A549 (cell line): ENCODE measurements at regions not wholly inside any gene's neighbourhood (a gene's known extent, or its start where the extent isn't known, plus 50 kb on each side); places are given as distances from the start of the nearest gene placed in this dataset.
"Not testable (repeated sequence)": the region's sequence is repeated elsewhere in the genome, so short reads cannot be mapped to it uniquely, and the experiment has no call there.

Source experiments
- ATAC-seq, 2 experiments: fragments of 200-7000 bp in 1 of 2; fragments of >200 bp in 1 of 2; cut with Nextera tagmentation in 1 of 2; cut with Tn5 transposase in 1 of 2; 3 replicates each; pipeline versions ENCODE4 v1.8.0 to v1.9.1; 2018 to 2020; ENCODE audit warnings: mild to moderate bottlenecking in 1 of 2, moderate library complexity in 1 of 2
- CTCF ChIA-PET: fragments of 300-600 bp; sonication (Branson Sonifier 250); formaldehyde crosslinking; extraction: SDS; loops from one replicate; lab custom pipeline; 2021; ENCODE audit warnings: antibody characterized with exemption, inconsistent platforms; lab: Yijun Ruan, JAX
- POLR2A ChIA-PET: fragments of 350-600 bp; formaldehyde crosslinking; extraction: SDS; loops from one replicate; lab custom pipeline; 2021; ENCODE audit warnings: antibody characterized with exemption, inconsistent platforms; lab: Yijun Ruan, JAX
- DNase-seq, 2 experiments: peaks; one replicate each; pipeline versions ENCODE4 v3.0.0 to v3.0.0-alpha.2; 2011 to 2016; ENCODE audit warnings: low read depth in 1 of 2, low spot score in 1 of 2
- FAIRE-seq: peaks from 2 replicates; lab custom pipeline; 2011; peaks lifted over from hg19 to GRCh38; lab: Jason Lieb, UNC
- H3K27ac ChIP-seq, 2 experiments: fragments of >200 bp; sonication (Bioruptor Twin); formaldehyde crosslinking; 3 replicates each; pipeline ENCODE4 v1.5.1; 2016 to 2017
- H3K4me1 ChIP-seq: fragments of >200 bp; sonication (Bioruptor Twin); formaldehyde crosslinking; 3 replicates; pipeline ENCODE4 v1.6.1; 2016
- H3K4me2 ChIP-seq: fragments of >200 bp; sonication (Bioruptor Twin); formaldehyde crosslinking; 3 replicates; pipeline ENCODE4 v1.6.1; 2016
- H3K4me3 ChIP-seq: fragments of >200 bp; sonication (Bioruptor Twin); formaldehyde crosslinking; 3 replicates; pipeline ENCODE4 v1.5.1; 2016
- H3K9me3 ChIP-seq: fragments of >200 bp; sonication (Bioruptor Twin); formaldehyde crosslinking; 3 replicates; pipeline ENCODE4 v1.6.1; 2016
- BCL3 ChIP-seq: fragments of >200 bp; sonication (Bioruptor Twin); formaldehyde crosslinking; IDR thresholded peaks from 3 replicates; pipeline ENCODE4 v1.6.1; 2016
- CBX2 ChIP-seq: fragments of 200-600 bp; sonication (generic); IDR thresholded peaks from 2 replicates; pipeline ENCODE4 v1.6.1; 2016; ENCODE audit warnings: low read depth, mild to moderate bottlenecking, borderline replicate concordance
- CBX8 ChIP-seq: fragments of 200-600 bp; sonication (generic); IDR thresholded peaks from 2 replicates; pipeline ENCODE4 v1.6.1; 2016
- E2F6 ChIP-seq: IDR thresholded peaks from 2 replicates; pipeline ENCODE4 v1.6.1; 2012; ENCODE audit warnings: low read depth, borderline replicate concordance
- EHF ChIP-seq: fragments of 250-450 bp; sonication (Bioruptor Pico); IDR thresholded peaks from 2 replicates; pipeline ENCODE4 v1.5.0; 2020; ENCODE audit warnings: mild to moderate bottlenecking
- ESRRA ChIP-seq: fragments of 150-350 bp; IDR thresholded peaks from 2 replicates; pipeline ENCODE4 v1.6.1; 2014; ENCODE audit warnings: mild to moderate bottlenecking, low read length, borderline replicate concordance
- FOSL2 ChIP-seq, 2 experiments: fragments of 450-650 bp in 1 of 2; fragments of >200 bp in 1 of 2; sonication (Bioruptor Twin) in 1 of 2; formaldehyde crosslinking; IDR thresholded peaks; 2 replicates each; pipeline versions ENCODE4 v1.5.0 to v1.6.1; 2016 to 2020; ENCODE audit warnings: mild to moderate bottlenecking in 1 of 2, moderate library complexity in 1 of 2
- GATA3 ChIP-seq: IDR thresholded peaks from 2 replicates; pipeline ENCODE4 v1.6.1; 2012; ENCODE audit warnings: borderline replicate concordance
- HDAC2 ChIP-seq: fragments of 200-600 bp; sonication (generic); IDR thresholded peaks from 2 replicates; pipeline ENCODE4 v1.6.1; 2016
- HOXA7 ChIP-seq: fragments of 250-450 bp; sonication (Bioruptor Pico); IDR thresholded peaks from 2 replicates; pipeline ENCODE4 v1.5.0; 2020; ENCODE audit warnings: mild to moderate bottlenecking, moderate library complexity
- HOXB13 ChIP-seq: fragments of 250-450 bp; sonication (Bioruptor Pico); IDR thresholded peaks from 2 replicates; pipeline ENCODE4 v1.5.0; 2020; ENCODE audit warnings: low read depth, mild to moderate bottlenecking, moderate library complexity
- MAFK ChIP-seq: fragments of 450-650 bp; IDR thresholded peaks from 2 replicates; pipeline ENCODE4 v1.6.1; 2014; ENCODE audit not compliant: partially characterized antibody
- PBX3 ChIP-seq: IDR thresholded peaks from 2 replicates; pipeline ENCODE4 v1.6.1; 2012
- POLR2AphosphoS2 ChIP-seq: conservative IDR thresholded peaks from 2 replicates; pipeline ENCODE4 v1.6.1; 2012; ENCODE audit warnings: low read length, improper control_type of control experiment, inconsistent platforms
- SREBF2 ChIP-seq: fragments of 450-650 bp; IDR thresholded peaks from 2 replicates; pipeline ENCODE4 v1.6.1; 2014; ENCODE audit warnings: mild to moderate bottlenecking, moderate library complexity
- ZSCAN20 ChIP-seq: fragments of 250-450 bp; sonication (Bioruptor Pico); IDR thresholded peaks from 2 replicates; pipeline ENCODE4 v1.8.0; 2022; ENCODE audit warnings: mild to moderate bottlenecking, moderate library complexity
- WGBS: methylation state at CpG from one replicate; pipeline ENCODE4 v1.1.6; 2017; ENCODE audit errors: missing lambda C conversion rate; 5-methylcytosine and 5-hydroxymethylcytosine counted together
- TF ChIP-seq, protein P1 (sequence below): fragments of 150-350 bp; IDR thresholded peaks from 2 replicates; pipeline ENCODE4 v1.6.1; 2014; ENCODE audit warnings: low read depth, mild to moderate bottlenecking, low read length

- POLR2A ChIA-PET, DNase-seq, CTCF ChIA-PET, H3K27ac ChIP-seq, FAIRE-seq, ATAC-seq, H3K4me3 ChIP-seq, H3K4me2 ChIP-seq, H3K9me3 ChIP-seq, H3K4me1 ChIP-seq: not testable (repeated sequence)
- 60% methylated on average over 2 of the region's 3 CpGs for WGBS
Measured at GRCh38 chr3:182156326-182156725, 444.6 kb downstream of the SOX2 start.

DNA sequence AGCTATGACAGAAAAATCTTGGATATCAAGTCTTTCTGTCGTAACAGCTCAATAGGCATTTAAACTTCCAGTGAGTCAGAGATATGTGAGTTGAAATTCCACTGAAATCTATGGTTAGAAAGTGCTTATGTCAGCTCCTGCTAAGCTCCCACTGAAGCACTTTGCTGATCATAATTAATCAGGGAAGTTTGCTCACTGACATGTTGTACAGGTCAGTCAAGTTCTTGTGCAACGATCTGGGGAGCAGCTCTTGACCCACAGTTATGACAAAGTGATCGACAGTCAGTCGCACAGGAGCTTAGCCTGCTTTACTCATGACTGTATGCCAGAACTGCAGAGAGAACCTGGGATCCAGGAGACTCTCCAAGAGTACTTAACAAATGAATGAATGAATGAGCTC, 453.5 kb downstream of the SOX2 start:
- CTCF ChIA-PET, result no interaction called here
- FAIRE-seq, result no peak
- no peak for ATAC-seq

GRCh38 chr3:182172534-182172933, 460.8 kb downstream of the SOX2 start:
- POLR2A ChIA-PET, result no interaction called here
- Histone ChIP-seq H3K9me3 (no peaks in the 10 kb centered on the region), H3K4me2 (no peak overlapping the region), H3K27ac (no peak overlapping the region), H3K4me1 (no peaks in the 10 kb centered on the region), H3K4me3 (no peak overlapping the region)
- WGBS, result 65% methylated on average over 4 of the region's 4 CpGs
- TF ChIP-seq HOXA7, result no peak
- TF ChIP-seq FOSL2 (IDR thresholded peaks at IDR 0.05), result no peak
- TF ChIP-seq FOSL2 (CRISPR knock-in tag; IDR thresholded peaks at IDR 0.05), result no peak
- TF ChIP-seq HOXB13 (CRISPR knock-in tag), result no peak
- TF ChIP-seq HDAC2, result no peak
- CTCF ChIA-PET, result no interaction called here
- DNase-seq, result no peak
- FAIRE-seq, result no peak
- ATAC-seq, result no peak

More for the DNA sequence above, 453.5 kb downstream of the SOX2 start:
- TF ChIP-seq ZSCAN20 (CRISPR knock-in tag) (no peak), MAFK (peak; percentile 43)
- no peaks in the 10 kb centered on the region for H3K9me3 ChIP-seq
- no peak overlapping the region for H3K27ac ChIP-seq
- no peak overlapping the region for H3K4me3 ChIP-seq
- POLR2A ChIA-PET, result no interaction called here
- H3K4me2 ChIP-seq, result no peak overlapping the region
- H3K4me1 ChIP-seq, result no peaks in the 10 kb centered on the region
- WGBS, result 71% methylated on average over 3 of the region's 4 CpGs
- DNase-seq, result no peak

DNA sequence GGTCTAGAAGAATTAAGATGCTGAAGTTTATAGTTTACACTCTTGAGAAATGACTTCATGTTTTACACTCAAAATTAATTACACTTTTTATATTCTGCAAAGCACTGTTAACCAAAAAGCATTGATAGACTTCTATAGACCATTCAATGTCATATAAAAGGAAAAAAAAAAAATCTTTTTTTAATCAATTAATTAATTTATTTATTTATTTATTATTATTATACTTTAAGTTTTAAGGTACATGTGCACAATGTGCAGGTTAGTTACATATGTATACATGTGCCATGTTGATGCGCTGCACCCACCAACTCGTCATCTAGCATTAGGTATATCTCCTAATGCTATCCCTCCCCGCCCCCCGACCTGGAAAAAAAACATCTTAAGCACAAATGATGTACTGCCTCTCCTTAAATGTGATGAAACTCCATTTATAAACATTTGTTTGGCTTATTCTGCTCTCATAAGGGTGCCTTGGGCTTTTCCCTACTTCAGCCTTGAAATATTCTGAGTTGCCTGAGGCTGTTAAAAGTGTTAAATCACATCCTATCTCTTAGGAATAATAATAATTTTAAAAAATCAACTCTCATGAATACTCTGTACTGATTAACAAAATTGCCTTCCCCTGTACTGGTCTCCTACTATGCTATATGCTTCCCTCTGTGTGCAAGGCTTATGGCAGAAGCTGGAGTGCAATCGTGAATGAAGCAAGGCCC, 466.9 kb downstream of the SOX2 start:
- H3K4me1 ChIP-seq, result no peaks in the 10 kb centered on the region
- CTCF ChIA-PET, result no interaction called here
- no peaks in the 10 kb centered on the region for H3K9me3 ChIP-seq
- TF ChIP-seq HOXA7 (no peak), BCL3 (no peak), CBX8 (no peak), GATA3 (no peak), E2F6 (no peak), CBX2 (no peak)
- H3K4me3 ChIP-seq, result no peak overlapping the region
- ATAC-seq (no peak), DNase-seq (no peak), FAIRE-seq (no peak)
- no peak overlapping the region for H3K4me2 ChIP-seq
- POLR2A ChIA-PET, result no interaction called here
- no peak overlapping the region for H3K27ac ChIP-seq
- 82% methylated on average over 5 of the region's 5 CpGs for WGBS

DNA sequence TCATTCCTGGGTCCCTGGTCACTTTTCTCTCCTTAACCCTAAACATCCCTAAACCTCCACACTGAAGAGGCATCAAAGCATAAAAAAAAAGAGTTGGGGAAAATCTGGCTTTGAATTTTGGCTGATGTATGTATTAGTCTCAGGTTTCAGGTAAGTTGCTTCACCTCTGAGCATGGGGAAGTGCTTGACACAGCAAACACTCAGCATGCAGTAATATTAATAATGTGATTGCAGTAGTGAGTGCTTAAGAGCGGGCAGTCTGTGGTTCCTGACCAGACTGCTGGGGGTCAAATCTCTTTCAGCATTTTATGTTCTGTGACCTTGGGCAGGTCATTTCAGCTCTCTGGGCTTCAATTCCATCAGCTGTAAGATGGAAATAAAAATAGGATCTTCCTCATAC, 467.9 kb downstream of the SOX2 start:
- ATAC-seq, result no peak
- DNase-seq, result no peak
- no peaks in the 10 kb centered on the region for H3K4me1 ChIP-seq
- H3K4me2 ChIP-seq, result no peak overlapping the region
- ChIA-PET CTCF (no interaction called here), POLR2A (no interaction called here)
- H3K27ac ChIP-seq, result no peak overlapping the region
- no peak for FAIRE-seq
- H3K9me3 ChIP-seq, result no peaks in the 10 kb centered on the region
- 73% methylated on average over 1 of the region's 1 CpG for WGBS
- H3K4me3 ChIP-seq, result no peak overlapping the region
- no peak for TF ChIP-seq ESRRA
- TF ChIP-seq BCL3, result no peak
- no peak for TF ChIP-seq EHF (CRISPR knock-in tag)
- TF ChIP-seq HDAC2, result no peak
- no peak for TF ChIP-seq POLR2AphosphoS2
- TF ChIP-seq, protein P1, sequence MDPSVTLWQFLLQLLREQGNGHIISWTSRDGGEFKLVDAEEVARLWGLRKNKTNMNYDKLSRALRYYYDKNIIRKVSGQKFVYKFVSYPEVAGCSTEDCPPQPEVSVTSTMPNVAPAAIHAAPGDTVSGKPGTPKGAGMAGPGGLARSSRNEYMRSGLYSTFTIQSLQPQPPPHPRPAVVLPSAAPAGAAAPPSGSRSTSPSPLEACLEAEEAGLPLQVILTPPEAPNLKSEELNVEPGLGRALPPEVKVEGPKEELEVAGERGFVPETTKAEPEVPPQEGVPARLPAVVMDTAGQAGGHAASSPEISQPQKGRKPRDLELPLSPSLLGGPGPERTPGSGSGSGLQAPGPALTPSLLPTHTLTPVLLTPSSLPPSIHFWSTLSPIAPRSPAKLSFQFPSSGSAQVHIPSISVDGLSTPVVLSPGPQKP, result no peak
- no peak for TF ChIP-seq SREBF2
- TF ChIP-seq FOSL2 (IDR thresholded peaks at IDR 0.05), result no peak
- no peak for TF ChIP-seq FOSL2 (CRISPR knock-in tag; IDR thresholded peaks at IDR 0.05)
- no peak for TF ChIP-seq PBX3
